ENCODE measurements at regions not wholly inside any gene's neighbourhood (a gene's known extent, or its start where the extent isn't known, plus 50 kb on each side); places are given as distances from the start of the nearest gene placed in this dataset.

GRCh38 chr5:35359859-35360258 is 129.6 kb upstream of the PRLR start:
- no peak for DNase-seq

GRCh38 chr5:35357973-35358372 is 127.7 kb upstream of the PRLR start:
- no peak for DNase-seq

- DNase-seq = no peak
These were observed 126.4 kb upstream of the PRLR start for GRCh38 chr5:35356725-35357124.

GRCh38 chr5:35354751-35355150 is 124.5 kb upstream of the PRLR start:
- DNase-seq = no peak

- DNase-seq = no peak
These were observed 114.9 kb upstream of the PRLR start for GRCh38 chr5:35345222-35345621.

GRCh38 chr5:35342664-35343063 is 112.4 kb upstream of the PRLR start:
- DNase-seq = no peak

GRCh38 chr5:35341189-35341588 is 110.9 kb upstream of the PRLR start:
- DNase-seq = no peak

- DNase-seq = no peak
These were observed 109.4 kb upstream of the PRLR start for GRCh38 chr5:35339616-35340100.

GRCh38 chr5:35339006-35339405 is 108.7 kb upstream of the PRLR start:
- DNase-seq = no peak

GRCh38 chr5:35338157-35338453 is 107.8 kb upstream of the PRLR start:
- DNase-seq = no peak

- DNase-seq = no peak
These were observed 107.3 kb upstream of the PRLR start for GRCh38 chr5:35337340-35338156.

GRCh38 chr5:35336230-35336629 is 105.9 kb upstream of the PRLR start:
- DNase-seq = no peak

- no peak for DNase-seq
These were observed 105.5 kb upstream of the PRLR start for GRCh38 chr5:35335752-35336151.

- DNase-seq = no peak
These were observed 103.1 kb upstream of the PRLR start for GRCh38 chr5:35333366-35333765.

GRCh38 chr5:35331956-35332950 is 102.0 kb upstream of the PRLR start:
- DNase-seq = no peak

GRCh38 chr5:35325836-35326235 is 95.5 kb upstream of the PRLR start:
- DNase-seq = no peak

GRCh38 chr5:35324679-35325078 is 94.4 kb upstream of the PRLR start:
- DNase-seq = no peak

GRCh38 chr5:35324201-35324600 is 93.9 kb upstream of the PRLR start:
- no peak for DNase-seq

GRCh38 chr5:35320029-35320428 is 89.7 kb upstream of the PRLR start:
- DNase-seq = no peak

GRCh38 chr5:35319333-35320002 is 89.2 kb upstream of the PRLR start:
- peak; percentile 86 for DNase-seq

- no peak for DNase-seq
These were observed 87.3 kb upstream of the PRLR start for GRCh38 chr5:35317586-35317985.

- peak; percentile 48 for DNase-seq
These were observed 86.5 kb upstream of the PRLR start for GRCh38 chr5:35316611-35317274.

GRCh38 chr5:35313291-35313690 is 83.0 kb upstream of the PRLR start:
- no peak for DNase-seq
